Liver (tissue), 8 donors: ENCODE measurements at regions not wholly inside any gene's neighbourhood (a gene's known extent, or its start where the extent isn't known, plus 50 kb on each side); places are given as distances from the start of the nearest gene placed in this dataset.

Experiments used
- DNase-seq: peaks from one replicate; pipeline ENCODE4 v3.0.0-alpha.2; 2017; ENCODE audit warnings: low spot score
- H3K27ac ChIP-seq, 2 donors: one replicate each; pipeline ENCODE4 v1.7.0; 2013; ENCODE audit warnings: inconsistent platforms in 2 of 2, low read length in 2 of 2, control low read depth in 1 of 2, low read depth in 1 of 2, mild to moderate bottlenecking in 1 of 2
- H3K27me3 ChIP-seq, 4 donors: one replicate each; pipeline versions ENCODE4 v1.6.1 to v1.7.0; 2013; ENCODE audit warnings: low read length in 3 of 4, inconsistent platforms in 1 of 4, mild to moderate bottlenecking in 1 of 4, moderate library complexity in 1 of 4; ENCODE audit not compliant: control insufficient read depth in 4 of 4, insufficient read depth in 4 of 4
- H3K36me3 ChIP-seq, 4 donors: one replicate each; pipeline versions ENCODE4 v1.6.1 to v1.7.0; 2013; ENCODE audit warnings: low read length in 3 of 4, mild to moderate bottlenecking in 3 of 4, low read depth in 1 of 4, moderate library complexity in 1 of 4; ENCODE audit not compliant: control insufficient read depth in 4 of 4, insufficient read depth in 3 of 4
- H3K4me1 ChIP-seq, 4 donors: one replicate each; pipeline versions ENCODE4 v1.6.1 to v1.7.0; 2013; ENCODE audit warnings: low read length in 3 of 4, mild to moderate bottlenecking in 3 of 4, moderate library complexity in 1 of 4; ENCODE audit not compliant: control insufficient read depth in 4 of 4, insufficient read depth in 4 of 4
- H3K4me3 ChIP-seq, 3 donors: one replicate each; pipeline versions ENCODE4 v1.6.1 to v1.7.0; 2013; ENCODE audit warnings: low read length in 3 of 3, control low read depth in 1 of 3, low read depth in 1 of 3, mild to moderate bottlenecking in 1 of 3
- H3K9ac ChIP-seq, 2 donors: one replicate each; pipeline ENCODE4 v1.7.0; 2013; ENCODE audit warnings: low read length in 2 of 2, mild to moderate bottlenecking in 2 of 2, moderate library complexity in 2 of 2, control low read depth in 1 of 2, low read depth in 1 of 2
- H3K9me3 ChIP-seq, 4 donors: one replicate each; pipeline versions ENCODE4 v1.6.1 to v1.7.0; 2013; ENCODE audit warnings: low read length in 3 of 4; ENCODE audit not compliant: control insufficient read depth in 4 of 4
- EGR1 ChIP-seq, 2 donors: IDR thresholded peaks; 2 replicates each; pipeline ENCODE4 v1.6.1; 2016 to 2018; ENCODE audit warnings: antibody characterized with exemption in 2 of 2, low read depth in 2 of 2
- FOXA1 ChIP-seq: IDR thresholded peaks from 2 replicates; pipeline ENCODE4 v1.6.1; 2016; ENCODE audit warnings: antibody characterized with exemption
- FOXA2 ChIP-seq: IDR thresholded peaks from 2 replicates; pipeline ENCODE4 v1.6.1; 2016; ENCODE audit warnings: antibody characterized with exemption
- HNF4A ChIP-seq, 2 donors: conservative IDR thresholded peaks; 2 replicates each; pipeline ENCODE4 v1.6.1; 2016; ENCODE audit warnings: antibody characterized with exemption in 2 of 2, mild to moderate bottlenecking in 2 of 2
- HNF4G ChIP-seq: IDR thresholded peaks from 2 replicates; pipeline ENCODE4 v1.6.1; 2016; ENCODE audit warnings: antibody characterized with exemption
- JUND ChIP-seq, 2 donors: IDR thresholded peaks; 2 replicates each; pipeline ENCODE4 v1.6.1; 2016; ENCODE audit warnings: antibody characterized with exemption in 2 of 2
- NR2F2 ChIP-seq: IDR thresholded peaks from 2 replicates; pipeline ENCODE4 v1.6.1; 2016; ENCODE audit warnings: antibody characterized with exemption
- RAD21 ChIP-seq, 2 donors: IDR thresholded peaks; 2 replicates each; pipeline ENCODE4 v1.6.1; 2016; ENCODE audit warnings: antibody characterized with exemption in 2 of 2, mild to moderate bottlenecking in 2 of 2
- RXRA ChIP-seq, 2 donors: IDR thresholded peaks; 2 replicates each; pipeline ENCODE4 v1.6.1; 2017 to 2018; ENCODE audit warnings: antibody characterized with exemption in 2 of 2, mild to moderate bottlenecking in 1 of 2
- SP1 ChIP-seq: IDR thresholded peaks from 2 replicates; pipeline ENCODE4 v1.6.1; 2018; ENCODE audit warnings: antibody characterized with exemption, mild to moderate bottlenecking
- TAF1 ChIP-seq: conservative IDR thresholded peaks from 2 replicates; pipeline ENCODE4 v1.6.1; 2016; ENCODE audit warnings: antibody characterized with exemption, mild to moderate bottlenecking
- YY1 ChIP-seq: IDR thresholded peaks from 2 replicates; pipeline ENCODE4 v1.6.1; 2016; ENCODE audit warnings: antibody characterized with exemption, mild to moderate bottlenecking
- WGBS: extraction: QIAGEN DNeasy Blood & Tissue Kit; methylation state at CpG from one replicate; pipeline ENCODE4 v1.1.7; 2013; 5-methylcytosine and 5-hydroxymethylcytosine counted together
- TF ChIP-seq, protein P1 (sequence below): IDR thresholded peaks from 2 replicates; pipeline ENCODE4 v1.6.1; 2016; ENCODE audit warnings: antibody characterized with exemption, mild to moderate bottlenecking
- TF ChIP-seq, protein P2 (sequence below): IDR thresholded peaks from 2 replicates; pipeline ENCODE4 v1.6.1; 2016; ENCODE audit warnings: antibody characterized with exemption
- TF ChIP-seq, protein P3 (sequence below): IDR thresholded peaks from 2 replicates; pipeline ENCODE4 v1.6.1; 2016; ENCODE audit warnings: antibody characterized with exemption
- TF ChIP-seq, protein P4 (sequence below): fragments of 150-350 bp; IDR thresholded peaks from 2 replicates; pipeline ENCODE4 v1.5.1; 2017; ENCODE audit warnings: improper control_type of control experiment, low read depth, low read length; ENCODE audit not compliant: missing input control
- TF ChIP-seq, protein P5 (sequence below): IDR thresholded peaks from 2 replicates; pipeline ENCODE4 v1.6.1; 2016; ENCODE audit warnings: antibody characterized with exemption
- donor health status: healthy.
- donor health status: healthy.
- donor health status: healthy.
- donor health status: healthy.
- donor health status: healthy.

DNA sequence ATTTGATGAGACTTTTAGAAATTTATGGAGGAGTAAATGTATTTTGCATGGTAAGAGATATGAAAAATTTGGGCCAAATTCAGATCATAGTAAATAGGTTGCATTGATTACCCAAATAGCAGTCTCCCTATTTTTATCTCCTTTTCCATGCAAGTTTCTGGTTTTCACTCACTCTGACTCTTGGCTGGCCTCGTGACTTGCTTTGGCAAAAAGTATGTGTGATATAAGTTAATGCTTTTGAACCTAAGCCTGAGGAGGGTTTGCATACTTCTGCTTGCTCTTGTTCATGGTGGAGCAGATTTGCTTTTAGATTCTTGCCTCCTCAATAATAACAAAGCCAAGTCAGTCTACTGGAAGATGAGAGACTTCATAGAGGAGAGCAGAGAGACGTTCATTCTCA lies 1045.9 kb upstream of the CDH8 start:
- Histone ChIP-seq H3K4me1 (no peaks in the 10 kb centered on the region), H3K36me3 (no peaks in the 10 kb centered on the region), H3K9me3 (no peaks in the 10 kb centered on the region), H3K9ac (no peak overlapping the region), H3K27ac (no peak overlapping the region), H3K4me3 (no peak overlapping the region), H3K27me3 (peaks cover 0 to 6% (median 0%) of the 10 kb centered on the region in 4 donors)
- 66% methylated on average over 2 of the region's 2 CpGs for WGBS
- DNase-seq, result no peak
- TF ChIP-seq, protein P1, sequence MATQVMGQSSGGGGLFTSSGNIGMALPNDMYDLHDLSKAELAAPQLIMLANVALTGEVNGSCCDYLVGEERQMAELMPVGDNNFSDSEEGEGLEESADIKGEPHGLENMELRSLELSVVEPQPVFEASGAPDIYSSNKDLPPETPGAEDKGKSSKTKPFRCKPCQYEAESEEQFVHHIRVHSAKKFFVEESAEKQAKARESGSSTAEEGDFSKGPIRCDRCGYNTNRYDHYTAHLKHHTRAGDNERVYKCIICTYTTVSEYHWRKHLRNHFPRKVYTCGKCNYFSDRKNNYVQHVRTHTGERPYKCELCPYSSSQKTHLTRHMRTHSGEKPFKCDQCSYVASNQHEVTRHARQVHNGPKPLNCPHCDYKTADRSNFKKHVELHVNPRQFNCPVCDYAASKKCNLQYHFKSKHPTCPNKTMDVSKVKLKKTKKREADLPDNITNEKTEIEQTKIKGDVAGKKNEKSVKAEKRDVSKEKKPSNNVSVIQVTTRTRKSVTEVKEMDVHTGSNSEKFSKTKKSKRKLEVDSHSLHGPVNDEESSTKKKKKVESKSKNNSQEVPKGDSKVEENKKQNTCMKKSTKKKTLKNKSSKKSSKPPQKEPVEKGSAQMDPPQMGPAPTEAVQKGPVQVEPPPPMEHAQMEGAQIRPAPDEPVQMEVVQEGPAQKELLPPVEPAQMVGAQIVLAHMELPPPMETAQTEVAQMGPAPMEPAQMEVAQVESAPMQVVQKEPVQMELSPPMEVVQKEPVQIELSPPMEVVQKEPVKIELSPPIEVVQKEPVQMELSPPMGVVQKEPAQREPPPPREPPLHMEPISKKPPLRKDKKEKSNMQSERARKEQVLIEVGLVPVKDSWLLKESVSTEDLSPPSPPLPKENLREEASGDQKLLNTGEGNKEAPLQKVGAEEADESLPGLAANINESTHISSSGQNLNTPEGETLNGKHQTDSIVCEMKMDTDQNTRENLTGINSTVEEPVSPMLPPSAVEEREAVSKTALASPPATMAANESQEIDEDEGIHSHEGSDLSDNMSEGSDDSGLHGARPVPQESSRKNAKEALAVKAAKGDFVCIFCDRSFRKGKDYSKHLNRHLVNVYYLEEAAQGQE, result no peak
- TF ChIP-seq, protein P2, sequence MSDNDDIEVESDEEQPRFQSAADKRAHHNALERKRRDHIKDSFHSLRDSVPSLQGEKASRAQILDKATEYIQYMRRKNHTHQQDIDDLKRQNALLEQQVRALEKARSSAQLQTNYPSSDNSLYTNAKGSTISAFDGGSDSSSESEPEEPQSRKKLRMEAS, result no peak

DNA sequence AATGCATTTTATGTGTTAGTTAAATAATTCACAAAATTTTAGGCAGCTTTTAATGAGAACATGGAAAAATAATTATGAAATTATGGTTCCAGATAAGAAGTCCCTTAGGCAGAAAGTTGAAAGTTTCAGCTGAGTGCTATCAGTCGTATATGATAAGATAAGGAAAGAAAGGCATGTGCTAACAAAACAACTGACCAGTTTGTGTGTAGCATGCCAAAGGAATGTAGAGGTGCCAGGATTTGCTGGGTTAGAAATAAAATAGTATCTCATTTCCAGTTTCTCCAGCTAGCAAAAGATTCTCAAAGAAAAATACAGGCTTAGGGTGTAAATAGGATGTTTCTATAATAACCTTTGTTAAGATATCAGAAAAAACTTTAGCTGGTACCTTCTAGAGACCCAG lies 1044.5 kb upstream of the CDH8 start:
- 28% methylated on average over 1 of the region's 1 CpG for WGBS

DNA sequence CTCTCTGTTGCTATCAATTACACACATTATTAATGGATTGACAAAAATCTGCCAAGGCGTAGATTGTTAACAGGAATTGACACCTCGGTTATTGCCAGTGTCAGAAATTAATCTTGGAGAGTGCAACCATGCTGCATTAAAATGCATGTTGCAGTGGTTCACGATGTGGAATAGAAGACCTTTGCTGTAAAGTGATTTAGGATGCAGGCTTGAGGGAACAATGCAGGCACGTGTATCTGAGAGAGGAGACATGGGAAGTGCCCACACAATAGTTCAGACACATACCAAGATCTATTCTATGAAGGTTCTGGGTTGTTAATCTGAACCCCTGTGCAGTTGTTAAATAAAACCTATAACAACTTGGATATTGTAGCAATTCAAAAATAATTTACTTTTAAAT lies 1032.8 kb upstream of the CDH8 start:
- Histone ChIP-seq H3K4me3 (no peak overlapping the region), H3K9ac (no peak overlapping the region), H3K36me3 (no peaks in the 10 kb centered on the region), H3K9me3 (no peaks in the 10 kb centered on the region), H3K4me1 (no peaks in the 10 kb centered on the region), H3K27ac (no peak overlapping the region), H3K27me3 (no peaks in the 10 kb centered on the region)
- DNase-seq, result no peak
- TF ChIP-seq, protein P3, sequence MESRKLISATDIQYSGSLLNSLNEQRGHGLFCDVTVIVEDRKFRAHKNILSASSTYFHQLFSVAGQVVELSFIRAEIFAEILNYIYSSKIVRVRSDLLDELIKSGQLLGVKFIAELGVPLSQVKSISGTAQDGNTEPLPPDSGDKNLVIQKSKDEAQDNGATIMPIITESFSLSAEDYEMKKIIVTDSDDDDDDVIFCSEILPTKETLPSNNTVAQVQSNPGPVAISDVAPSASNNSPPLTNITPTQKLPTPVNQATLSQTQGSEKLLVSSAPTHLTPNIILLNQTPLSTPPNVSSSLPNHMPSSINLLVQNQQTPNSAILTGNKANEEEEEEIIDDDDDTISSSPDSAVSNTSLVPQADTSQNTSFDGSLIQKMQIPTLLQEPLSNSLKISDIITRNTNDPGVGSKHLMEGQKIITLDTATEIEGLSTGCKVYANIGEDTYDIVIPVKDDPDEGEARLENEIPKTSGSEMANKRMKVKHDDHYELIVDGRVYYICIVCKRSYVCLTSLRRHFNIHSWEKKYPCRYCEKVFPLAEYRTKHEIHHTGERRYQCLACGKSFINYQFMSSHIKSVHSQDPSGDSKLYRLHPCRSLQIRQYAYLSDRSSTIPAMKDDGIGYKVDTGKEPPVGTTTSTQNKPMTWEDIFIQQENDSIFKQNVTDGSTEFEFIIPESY, result no peak
- TF ChIP-seq, protein P2, result no peak
- TF ChIP-seq JUND (IDR thresholded peaks at IDR 0.05), result no peak
- no peak for TF ChIP-seq RXRA (IDR thresholded peaks at IDR 0.05)
- TF ChIP-seq TAF1, result no peak
- no peak for TF ChIP-seq FOXA2
- WGBS, result 52% methylated on average over 4 of the region's 4 CpGs

More for the DNA sequence above, 1044.5 kb upstream of the CDH8 start:
- Histone ChIP-seq H3K4me1 (no peaks in the 10 kb centered on the region), H3K36me3 (no peaks in the 10 kb centered on the region), H3K27ac (no peak overlapping the region), H3K9me3 (peaks cover 0 to 1% (median 0%) of the 10 kb centered on the region in 4 donors), H3K27me3 (peaks cover 0 to 11% (median 0%) of the 10 kb centered on the region in 4 donors), H3K9ac (no peak overlapping the region), H3K4me3 (no peak overlapping the region)
- TF ChIP-seq YY1 (no peak), HNF4A (conservative IDR thresholded peaks at IDR 0.05) (no peak), TAF1 (no peak), EGR1 (IDR thresholded peaks at IDR 0.05; ENCODE audit: low read depth in 2 of 2) (no peak), NR2F2 (no peak), RAD21 (IDR thresholded peaks at IDR 0.05) (no peak), FOXA1 (no peak), JUND (IDR thresholded peaks at IDR 0.05) (no peak), FOXA2 (no peak), SP1 (no peak), HNF4G (no peak)
- TF ChIP-seq, protein P4, sequence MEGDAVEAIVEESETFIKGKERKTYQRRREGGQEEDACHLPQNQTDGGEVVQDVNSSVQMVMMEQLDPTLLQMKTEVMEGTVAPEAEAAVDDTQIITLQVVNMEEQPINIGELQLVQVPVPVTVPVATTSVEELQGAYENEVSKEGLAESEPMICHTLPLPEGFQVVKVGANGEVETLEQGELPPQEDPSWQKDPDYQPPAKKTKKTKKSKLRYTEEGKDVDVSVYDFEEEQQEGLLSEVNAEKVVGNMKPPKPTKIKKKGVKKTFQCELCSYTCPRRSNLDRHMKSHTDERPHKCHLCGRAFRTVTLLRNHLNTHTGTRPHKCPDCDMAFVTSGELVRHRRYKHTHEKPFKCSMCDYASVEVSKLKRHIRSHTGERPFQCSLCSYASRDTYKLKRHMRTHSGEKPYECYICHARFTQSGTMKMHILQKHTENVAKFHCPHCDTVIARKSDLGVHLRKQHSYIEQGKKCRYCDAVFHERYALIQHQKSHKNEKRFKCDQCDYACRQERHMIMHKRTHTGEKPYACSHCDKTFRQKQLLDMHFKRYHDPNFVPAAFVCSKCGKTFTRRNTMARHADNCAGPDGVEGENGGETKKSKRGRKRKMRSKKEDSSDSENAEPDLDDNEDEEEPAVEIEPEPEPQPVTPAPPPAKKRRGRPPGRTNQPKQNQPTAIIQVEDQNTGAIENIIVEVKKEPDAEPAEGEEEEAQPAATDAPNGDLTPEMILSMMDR, result no peak
- TF ChIP-seq, protein P5, sequence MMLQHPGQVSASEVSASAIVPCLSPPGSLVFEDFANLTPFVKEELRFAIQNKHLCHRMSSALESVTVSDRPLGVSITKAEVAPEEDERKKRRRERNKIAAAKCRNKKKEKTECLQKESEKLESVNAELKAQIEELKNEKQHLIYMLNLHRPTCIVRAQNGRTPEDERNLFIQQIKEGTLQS, result no peak
- TF ChIP-seq, protein P2, result no peak
- no peak for DNase-seq
